NCI-H2081 (cell line): ENCODE measurements at regions not wholly inside any gene's neighbourhood (a gene's known extent, or its start where the extent isn't known, plus 50 kb on each side); places are given as distances from the start of the nearest gene placed in this dataset.
"Not testable (repeated sequence)": the region's sequence is repeated elsewhere in the genome, so short reads cannot be mapped to it uniquely, and the experiment has no call there.

Experiments
- DNase-seq, 2 experiments: peaks; one replicate each; lab custom pipeline; 2025; lab: John Stamatoyannopoulos, UW

DNA sequence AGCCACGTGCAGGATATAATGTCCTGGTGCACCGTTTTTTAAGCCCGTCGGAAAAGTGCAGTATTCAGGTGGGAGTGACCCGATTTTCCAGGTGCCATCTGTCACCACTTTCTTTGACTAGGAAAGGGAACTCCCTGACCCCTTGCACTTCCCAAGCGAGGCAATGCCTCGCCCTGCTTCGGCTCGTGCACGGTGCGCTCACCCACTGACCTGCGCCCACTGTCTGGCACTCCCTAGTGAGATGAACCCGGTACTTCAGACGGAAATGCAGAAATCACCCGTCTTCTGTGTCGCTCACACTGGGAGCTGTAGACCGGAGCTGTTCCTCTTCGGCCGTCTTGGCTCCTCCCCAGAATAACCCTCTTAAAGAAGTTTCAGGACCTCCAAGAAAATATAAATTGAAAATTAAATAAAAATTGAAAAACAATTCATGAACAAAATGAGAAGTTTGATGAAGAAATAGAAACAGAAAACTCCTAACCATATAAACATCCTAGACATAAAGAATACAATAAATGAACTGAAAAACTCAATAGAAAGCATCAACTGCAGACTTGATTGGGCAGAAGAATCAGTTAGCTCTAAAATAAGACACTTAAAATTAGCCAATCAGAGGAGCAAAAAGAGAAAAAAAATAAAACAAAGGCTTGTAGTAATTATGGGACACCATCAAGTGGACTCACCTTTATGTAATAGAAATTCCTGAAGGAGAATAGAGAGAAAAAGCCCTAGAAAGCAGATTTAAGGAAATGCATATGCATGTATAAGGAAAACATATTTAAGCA lies 249.3 kb upstream of the GOT2 start:
- DNase-seq, result not testable (repeated sequence)

DNA sequence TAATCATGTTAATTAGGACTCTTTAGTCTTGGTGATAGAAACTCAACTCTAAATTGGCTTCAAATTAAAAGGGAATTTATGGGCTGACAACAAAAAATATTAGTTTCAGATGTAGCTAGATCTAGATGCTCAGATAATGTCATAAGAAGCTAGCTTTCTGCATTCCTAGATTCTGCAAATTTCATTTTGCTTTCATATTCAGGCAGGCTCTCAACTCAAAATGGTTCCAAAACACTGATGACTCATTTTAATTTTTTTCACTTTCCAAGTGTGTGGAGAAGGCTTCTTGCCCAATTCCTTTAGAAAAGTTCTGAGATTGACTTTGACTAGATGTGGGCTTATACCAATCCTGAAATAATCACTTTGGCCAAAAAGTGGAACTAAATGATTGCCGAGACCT lies 236.7 kb upstream of the GOT2 start:
- DNase-seq, result no peak

DNA sequence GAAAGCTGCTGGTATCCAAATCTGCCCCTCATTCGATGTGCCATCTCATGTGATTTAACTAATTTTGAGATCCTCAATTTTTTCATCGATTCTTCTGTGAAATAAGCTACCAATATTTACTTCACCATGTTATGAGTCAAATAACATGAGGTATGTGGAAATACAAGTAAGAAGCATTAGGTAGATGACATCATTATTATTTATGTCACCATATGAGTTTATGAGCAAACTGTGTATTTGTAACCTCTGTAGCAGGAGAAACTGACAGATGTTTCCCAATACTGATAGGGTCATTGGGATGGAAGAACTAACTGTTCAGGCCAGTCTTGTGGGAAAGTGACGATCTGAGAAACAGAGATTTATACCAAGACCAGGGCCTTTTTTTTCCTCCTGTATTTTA lies 229.4 kb upstream of the GOT2 start:
- DNase-seq, result no peak

DNA sequence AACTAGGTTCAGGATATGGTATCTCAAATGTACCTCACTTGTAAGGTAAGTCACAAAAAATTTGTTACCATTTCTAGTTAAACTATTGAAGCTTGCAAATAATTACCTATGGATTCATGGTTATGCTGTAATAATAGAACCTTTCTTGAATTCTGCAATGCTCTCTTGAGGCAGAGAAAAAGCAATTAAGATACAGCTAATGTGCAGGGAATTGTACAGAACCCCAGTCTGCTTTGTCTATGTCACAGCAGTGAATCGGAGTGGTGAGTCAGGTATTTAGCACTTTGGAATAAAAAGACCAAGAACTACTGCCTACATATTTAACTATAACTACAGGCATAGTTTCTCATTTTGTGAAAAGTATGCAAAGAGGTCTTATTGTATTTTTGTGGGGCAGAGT lies 228.7 kb upstream of the GOT2 start:
- DNase-seq, result no peak

DNA sequence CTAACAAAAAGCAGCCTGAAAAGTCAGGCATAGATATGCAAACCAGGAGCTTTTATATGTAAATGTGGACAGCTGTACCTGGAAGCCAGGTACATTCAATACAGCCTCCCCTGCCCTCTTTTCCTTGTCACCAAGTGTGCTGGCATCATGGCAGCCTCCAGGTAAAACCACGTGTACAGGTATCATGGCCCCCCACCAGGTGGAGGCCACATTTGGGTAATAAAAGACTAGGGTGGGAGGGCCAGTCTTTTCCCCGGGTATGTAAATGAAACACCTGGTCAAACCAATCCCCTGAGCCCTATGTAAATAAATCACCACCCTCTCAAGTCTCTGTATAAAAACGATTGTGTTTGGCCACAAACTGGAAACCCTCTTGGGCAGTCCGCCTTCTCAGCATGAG lies 226.4 kb upstream of the GOT2 start:
- DNase-seq, result no peak

DNA sequence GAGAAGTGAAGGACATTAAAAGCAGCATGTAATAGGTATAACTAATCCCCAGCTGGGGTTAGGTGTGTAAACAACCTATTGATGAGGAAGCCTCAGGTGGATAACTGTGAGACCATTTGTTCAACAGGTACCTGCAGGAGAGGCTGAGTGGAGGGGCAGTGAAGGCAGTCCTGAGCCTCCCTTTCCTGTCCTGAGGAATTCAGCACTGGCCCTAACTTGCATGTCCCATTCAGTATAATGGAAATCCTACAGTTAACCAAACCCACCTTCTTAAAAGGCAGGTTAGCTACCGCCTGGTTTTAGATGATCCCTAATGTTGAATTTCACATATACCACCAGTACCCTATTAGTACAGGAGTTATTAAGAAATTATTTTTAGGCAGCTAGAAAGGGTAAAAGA lies 225.9 kb upstream of the GOT2 start:
- DNase-seq, result no peak

DNA sequence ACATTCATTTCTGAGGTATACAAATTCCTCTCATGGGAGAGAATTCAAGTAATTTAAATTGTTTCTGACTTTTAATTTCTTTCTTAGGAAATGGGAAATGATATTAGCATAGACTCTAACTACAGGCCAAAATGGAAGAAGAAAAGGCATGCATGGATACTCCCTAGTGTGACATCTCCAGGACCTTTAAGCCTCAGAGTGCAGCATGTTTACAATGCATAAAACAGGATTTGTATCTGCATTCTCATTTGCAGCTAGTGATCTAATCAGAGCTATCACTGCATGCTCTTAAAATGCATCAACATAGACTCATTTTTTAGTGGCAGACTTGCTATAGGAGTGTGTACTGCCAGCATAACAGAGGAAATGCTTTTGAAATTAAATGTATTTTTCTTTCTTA lies 224.6 kb upstream of the GOT2 start:
- DNase-seq, result no peak

DNA sequence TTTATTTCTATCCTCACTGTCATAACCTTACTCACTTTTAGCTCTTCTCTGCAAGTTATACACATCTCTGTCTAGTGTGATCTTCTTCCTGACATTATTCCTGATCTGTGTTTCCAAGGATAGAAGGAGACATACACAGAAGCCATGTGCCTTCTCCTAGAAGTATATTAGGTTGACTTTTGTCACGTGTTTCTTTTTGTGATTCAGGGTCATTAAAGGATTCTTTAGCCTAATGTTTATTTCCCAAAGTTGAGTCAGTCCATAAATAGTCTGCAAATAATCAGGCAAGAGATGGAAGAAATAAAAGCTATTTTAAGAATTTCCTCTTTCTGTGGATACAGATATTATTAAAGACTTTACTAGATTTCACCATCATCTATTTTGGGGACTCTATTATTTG lies 214.1 kb upstream of the GOT2 start:
- no peak for DNase-seq

DNA sequence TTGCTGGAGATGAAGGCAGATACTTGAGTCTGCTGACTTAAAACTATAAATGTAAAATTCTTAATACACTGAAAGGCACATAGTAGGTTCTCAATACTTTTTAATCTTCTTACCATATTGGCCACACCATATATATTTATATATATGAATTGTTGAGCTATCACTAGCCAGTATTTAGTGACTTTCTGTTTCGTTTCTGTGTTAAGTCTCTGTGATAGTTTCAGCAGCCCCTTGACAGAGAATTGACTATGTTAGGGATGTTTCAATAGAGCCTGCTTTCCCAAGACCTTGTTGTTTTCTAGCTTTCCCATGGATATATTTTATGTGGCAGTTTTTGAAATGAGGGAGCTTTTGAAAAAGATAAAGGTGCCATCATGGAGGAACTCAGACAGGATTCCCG lies 206.5 kb upstream of the GOT2 start:
- no peak for DNase-seq

DNA sequence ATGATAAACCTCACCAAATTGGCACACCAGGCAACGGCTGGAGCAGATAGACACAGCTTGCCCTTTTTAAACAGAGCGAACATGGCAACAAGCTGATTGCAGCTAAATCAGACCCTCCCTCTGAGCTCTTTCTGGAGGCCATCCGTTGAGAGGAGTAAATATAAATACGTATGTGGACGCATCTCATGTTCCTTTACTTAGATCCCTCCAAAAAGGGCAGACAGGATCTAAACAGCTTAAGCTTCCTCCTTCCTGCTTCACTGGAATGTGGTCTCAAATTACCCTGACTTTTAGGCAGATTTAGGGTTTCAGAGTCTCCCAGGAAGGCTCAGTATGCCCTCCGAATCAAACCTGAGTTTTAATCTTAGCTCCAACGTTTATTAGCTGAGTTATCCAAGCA lies 204.7 kb upstream of the GOT2 start:
- DNase-seq, result no peak

DNA sequence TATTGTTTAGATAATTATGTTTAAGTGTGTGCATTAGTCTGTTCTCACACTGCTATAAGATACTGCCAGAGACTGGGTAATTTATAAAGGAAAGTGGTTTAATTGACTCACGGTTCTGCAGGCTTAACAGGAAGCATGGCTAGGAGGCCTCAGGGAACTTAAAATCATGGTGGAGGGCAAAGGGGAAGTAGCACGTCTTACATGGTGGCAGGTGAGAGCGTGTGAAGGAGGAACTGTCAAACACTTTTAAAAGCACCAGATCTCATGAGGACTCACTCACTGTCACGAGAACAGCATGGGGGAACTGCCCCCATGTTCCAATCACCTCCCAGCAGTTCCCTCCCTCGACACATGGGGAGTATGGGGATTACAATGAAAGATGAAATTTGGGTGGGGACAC lies 203.5 kb upstream of the GOT2 start:
- DNase-seq, result no peak

DNA sequence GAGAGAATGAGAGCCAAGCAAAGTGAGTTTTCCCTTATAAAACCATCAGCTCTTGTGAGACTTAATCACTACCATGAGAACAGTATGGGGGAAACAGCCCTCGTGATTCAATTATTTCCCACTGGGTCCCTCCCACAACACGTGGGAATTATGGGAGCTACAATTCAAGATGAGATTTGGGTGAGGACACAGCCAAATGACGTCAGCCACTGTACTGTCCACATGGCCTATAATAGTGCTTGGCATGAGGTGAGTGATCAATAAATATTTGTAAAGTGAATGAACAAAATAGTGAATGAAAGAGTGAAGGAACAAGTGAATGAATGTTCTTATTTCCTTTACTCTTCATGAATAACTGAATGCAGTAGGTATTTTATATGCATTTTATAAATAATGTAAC lies 199.1 kb upstream of the GOT2 start:
- DNase-seq, result no peak

DNA sequence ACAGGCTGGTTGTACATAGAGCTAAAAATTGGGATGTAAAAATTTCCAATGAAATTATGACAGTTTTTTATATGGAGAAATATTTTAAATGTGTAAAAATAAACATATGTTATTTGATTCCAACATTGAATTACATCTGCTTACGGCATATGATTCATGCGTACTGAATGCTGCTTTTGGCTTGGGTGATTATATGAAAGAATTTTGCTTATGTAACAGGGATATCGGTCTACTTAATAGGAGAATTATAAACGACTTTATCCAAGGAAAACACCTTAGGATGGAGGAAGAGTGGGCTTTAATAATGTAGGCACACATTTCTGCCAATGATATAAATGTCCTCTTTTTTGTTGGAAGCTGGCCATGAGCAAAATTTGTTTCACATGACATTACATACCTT lies 197.3 kb upstream of the GOT2 start:
- DNase-seq, result no peak

DNA sequence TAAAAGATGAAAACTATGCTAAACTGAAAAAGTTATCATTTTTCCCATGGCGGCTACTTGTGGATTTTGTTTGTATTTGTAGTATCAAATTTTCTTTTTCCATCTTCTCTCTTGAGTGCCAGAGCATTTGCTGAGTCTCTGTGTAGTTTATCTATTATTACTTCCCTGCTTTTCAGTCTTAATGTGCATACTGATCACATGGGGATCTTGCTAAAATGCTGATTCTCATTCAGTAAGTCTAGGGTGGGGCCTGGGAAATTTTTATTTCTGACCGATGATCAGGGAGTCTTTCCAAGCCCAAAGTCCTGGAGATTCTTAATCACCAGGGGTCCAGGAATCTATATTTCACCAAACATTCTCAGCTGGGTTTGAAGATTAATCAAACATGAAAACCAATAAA lies 189.0 kb upstream of the GOT2 start:
- no peak for DNase-seq

DNA sequence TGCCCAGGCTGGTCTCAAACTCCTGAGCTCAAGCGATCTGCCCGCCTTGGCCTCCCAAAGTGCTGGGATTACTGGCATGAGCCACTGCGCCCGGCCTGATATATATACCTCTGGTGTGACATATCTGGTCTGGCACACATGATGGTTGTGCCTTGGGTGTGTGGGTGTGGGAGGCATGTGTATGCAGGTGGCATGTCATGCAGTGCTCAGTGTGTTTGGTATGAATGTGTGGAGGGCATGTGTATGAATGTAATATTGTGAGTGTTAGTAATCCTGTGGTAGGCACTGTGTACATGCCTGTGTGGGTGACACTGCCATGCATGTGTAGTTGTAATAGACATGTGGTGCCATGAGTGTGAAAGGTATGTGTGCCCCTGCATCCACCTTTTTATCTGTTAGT lies 179.3 kb upstream of the GOT2 start:
- no peak for DNase-seq

DNA sequence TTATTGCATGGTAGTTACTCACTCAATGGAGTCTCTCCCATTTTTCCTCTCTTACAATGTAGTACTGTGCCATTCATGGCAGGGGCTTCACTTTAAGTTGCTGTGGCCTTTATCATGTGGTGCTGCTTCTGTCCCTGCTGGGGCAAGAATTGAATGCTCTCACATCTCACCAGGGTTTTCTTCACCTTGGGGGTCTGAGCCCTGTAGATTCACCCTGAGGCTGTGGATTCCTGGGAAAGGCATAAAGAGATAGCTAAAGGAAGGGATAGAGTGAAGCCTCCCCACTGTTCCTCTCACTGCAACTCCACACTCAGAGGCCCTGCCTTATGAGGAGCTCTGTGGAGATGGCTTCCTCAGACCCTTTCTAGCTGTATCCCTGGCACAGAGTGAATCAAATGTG lies 178.5 kb upstream of the GOT2 start:
- no peak for DNase-seq

DNA sequence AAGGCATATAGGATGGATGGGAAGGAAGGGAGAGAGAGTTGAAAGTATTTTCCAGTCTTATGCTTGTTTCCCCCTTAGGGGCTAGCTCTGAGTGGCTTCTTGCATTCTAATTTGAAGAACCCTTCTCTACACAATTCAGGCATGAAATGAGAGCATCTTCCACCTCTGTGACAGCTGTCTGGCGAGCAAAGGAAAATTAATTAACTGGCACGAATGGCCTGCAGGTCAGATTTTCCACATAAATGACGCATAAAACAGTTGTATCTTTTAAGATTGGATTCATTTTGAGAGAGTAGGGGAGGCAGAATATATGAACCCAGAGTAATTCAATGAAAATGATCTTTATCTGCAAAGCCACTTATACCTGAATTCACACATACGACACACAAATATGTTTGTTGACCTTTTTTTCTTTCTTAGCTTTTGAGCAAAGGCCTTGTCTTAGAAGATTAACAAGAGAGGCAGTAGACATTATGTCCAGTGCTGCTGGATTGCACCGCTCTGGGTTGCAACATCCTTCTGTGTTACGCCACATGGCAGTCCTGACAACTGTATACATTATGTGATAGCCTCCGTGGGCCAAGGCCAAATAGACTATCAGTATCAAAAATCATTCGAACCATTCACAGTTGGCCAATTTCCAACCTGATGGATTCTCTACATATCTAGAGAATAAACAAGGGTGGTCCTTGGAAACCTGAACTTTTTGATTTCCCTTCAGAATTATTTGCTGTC lies 173.0 kb upstream of the GOT2 start:
- DNase-seq, result no peak

DNA sequence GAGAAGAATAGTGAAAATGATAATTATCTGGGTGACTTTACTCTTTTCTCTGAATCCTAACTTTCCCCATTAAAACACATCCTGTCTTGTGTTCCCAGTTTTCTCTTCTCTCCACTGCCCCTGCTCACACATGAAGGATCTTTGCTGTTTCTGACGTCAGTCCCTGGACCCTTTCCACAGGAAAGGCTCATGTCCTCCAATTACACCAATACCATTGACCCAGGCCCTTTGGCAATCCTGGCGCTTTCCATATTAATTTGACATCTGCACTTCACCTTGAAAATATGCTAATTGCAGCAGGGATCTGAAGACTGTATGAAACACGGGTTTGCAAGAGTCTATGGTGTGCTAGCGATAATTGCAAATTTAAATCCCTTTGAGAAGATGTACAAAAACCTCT lies 170.2 kb upstream of the GOT2 start:
- no peak for DNase-seq

DNA sequence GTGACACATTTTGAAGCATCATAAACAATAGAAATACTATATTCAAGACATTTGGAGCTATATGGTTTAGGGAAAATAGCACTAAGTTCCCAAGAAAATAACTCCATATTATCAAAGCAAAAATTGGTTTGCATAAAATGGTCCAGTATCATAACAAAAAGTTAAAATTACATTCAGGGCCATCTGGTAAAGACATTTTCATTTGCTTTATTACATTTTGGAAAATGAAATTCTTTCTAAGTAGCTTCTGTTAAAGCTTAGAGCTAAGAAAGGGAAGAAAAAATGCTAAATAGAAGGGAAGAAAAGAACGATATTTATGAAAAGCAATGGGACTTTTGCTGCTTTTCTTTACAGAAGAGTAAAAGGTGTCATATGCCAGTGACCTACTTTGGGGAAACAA lies 155.4 kb upstream of the GOT2 start:
- DNase-seq, result no peak

DNA sequence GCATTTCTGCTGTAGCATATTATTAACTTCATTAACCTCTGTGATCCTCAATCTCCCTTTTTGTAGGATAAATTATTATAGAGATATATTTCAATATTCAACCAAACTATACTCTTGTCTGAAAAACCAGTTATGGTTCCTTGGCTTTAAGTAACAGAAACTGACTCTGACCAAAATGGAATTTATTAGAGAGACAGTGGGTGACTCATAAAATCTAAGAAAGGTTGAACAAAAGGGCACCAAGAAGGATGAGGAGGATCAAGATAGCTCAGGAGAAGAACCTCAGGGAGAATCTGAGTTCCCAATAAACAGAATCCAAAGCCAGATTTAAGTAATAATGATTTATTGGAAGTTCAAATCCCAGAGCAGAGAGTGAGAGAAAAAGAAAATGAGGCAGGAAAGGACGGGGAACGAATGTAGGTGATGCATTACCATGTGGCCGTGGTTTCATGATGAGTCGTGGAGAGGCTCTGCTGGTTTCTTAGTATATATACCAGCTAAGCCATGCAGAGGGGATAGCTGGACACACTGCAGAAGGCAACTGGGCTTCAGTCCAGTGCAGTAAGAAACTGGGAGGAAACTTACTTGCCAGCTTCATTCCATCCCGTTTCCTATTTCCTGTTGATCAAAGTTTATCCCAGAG lies 151.5 kb upstream of the GOT2 start:
- DNase-seq, result no peak

DNA sequence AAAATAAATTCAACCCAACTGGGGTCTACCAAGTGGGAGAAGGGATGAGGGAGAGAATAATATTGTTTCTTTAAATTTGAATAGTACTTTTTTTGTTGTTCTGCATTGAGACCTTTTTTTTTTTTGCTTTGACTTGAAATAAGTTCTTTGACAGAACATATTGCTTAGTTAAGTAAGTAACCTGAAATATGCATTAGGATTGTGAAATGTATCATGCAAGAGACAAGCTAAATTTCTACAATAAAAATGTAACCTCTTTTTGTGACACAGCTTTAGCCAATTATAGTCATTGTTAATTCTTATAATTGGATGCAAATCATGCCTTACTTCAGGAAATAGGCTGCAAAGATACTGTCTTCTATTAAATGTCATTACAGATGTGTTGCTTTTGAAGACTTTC lies 150.0 kb upstream of the GOT2 start:
- no peak for DNase-seq

DNA sequence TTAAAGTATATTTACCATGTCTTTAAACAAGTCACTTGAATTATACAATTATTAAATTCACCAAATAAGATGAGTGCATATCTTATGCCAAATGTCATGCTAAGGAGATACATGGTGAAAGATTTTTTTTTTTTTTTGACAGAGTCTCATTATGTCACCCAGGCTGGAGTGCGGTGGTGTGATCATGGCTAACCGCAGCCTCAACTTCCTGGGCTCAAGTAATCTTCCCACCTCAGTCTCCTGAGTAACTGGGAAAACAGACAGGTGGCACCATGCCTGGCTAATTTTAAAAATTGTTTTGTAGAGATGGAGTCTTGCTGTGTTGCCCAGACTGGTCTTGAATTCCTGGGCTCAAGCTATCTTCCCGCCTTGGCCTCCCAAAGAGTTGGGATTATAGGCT lies 149.0 kb upstream of the GOT2 start:
- no peak for DNase-seq

DNA sequence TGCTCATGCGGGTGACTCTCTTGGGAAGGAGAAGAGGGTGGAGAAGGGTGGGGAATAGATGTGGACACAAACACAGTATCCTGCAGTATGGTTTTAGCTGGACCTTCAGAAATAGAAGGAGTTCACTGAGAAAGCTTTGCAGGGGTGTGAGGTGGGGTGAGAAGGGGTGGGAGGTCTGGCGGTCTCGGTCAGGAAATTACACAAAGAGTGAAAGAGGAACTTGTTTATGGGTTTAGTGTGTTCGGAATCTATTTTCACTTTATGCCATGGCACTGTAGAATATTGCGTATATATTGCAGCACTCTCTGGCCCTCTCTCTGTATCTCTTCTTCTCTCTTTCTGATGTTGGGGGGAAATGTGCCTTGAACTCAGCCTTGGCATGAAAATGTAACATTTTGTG lies 148.2 kb upstream of the GOT2 start:
- DNase-seq, result no peak
